ENCODE measurements at regions not wholly inside any gene's neighbourhood (a gene's known extent, or its start where the extent isn't known, plus 50 kb on each side); places are given as distances from the start of the nearest gene placed in this dataset.

- TF ChIP-seq CTCF (IDR thresholded peaks at IDR 0.05) (no peak), POLR2A (IDR thresholded peaks at IDR 0.05) (no peak), EP300 (IDR thresholded peaks at IDR 0.05) (no peak)
- Histone ChIP-seq H3K4me1 (ENCODE audit: insufficient read depth) (no peaks in the 10 kb centered on the region), H3K4me3 (no peak overlapping the region), H3K36me3 (no peaks in the 10 kb centered on the region), H3K27me3 (no peaks in the 10 kb centered on the region), H3K9me3 (no peaks in the 10 kb centered on the region), H3K27ac (no peak overlapping the region)
- intact Hi-C loops (cut with DNase I), result no loop called here
- WGBS, 3 donors, result 78 to 84% (median 81%) methylated on average over 4 of the region's 4 CpGs
- DNase-seq, result no peak
Observed at GRCh38 chr17:71963791-71964190, 157.0 kb upstream of the SOX9 start.

GRCh38 chr17:71964559-71964958 is 156.3 kb upstream of the SOX9 start:
- Histone ChIP-seq H3K9me3 (no peaks in the 10 kb centered on the region), H3K4me1 (ENCODE audit: insufficient read depth) (no peaks in the 10 kb centered on the region), H3K36me3 (no peaks in the 10 kb centered on the region), H3K27ac (no peak overlapping the region), H3K4me3 (no peak overlapping the region), H3K27me3 (no peaks in the 10 kb centered on the region)
- DNase-seq, result no peak
- no peak for TF ChIP-seq CTCF (IDR thresholded peaks at IDR 0.05)
- no peak for TF ChIP-seq POLR2A (IDR thresholded peaks at IDR 0.05)
- TF ChIP-seq EP300 (IDR thresholded peaks at IDR 0.05), result no peak
- intact Hi-C loops (cut with DNase I), result no loop called here
- WGBS, 3 donors, result 8 to 23% (median 9%) methylated on average over 2 of the region's 2 CpGs

GRCh38 chr17:71966055-71966454 is 154.8 kb upstream of the SOX9 start:
- Histone ChIP-seq H3K4me1 (ENCODE audit: insufficient read depth) (no peaks in the 10 kb centered on the region), H3K27me3 (no peaks in the 10 kb centered on the region), H3K9me3 (no peaks in the 10 kb centered on the region), H3K27ac (no peak overlapping the region), H3K4me3 (no peak overlapping the region), H3K36me3 (no peaks in the 10 kb centered on the region)
- TF ChIP-seq EP300 (IDR thresholded peaks at IDR 0.05) (no peak), POLR2A (IDR thresholded peaks at IDR 0.05) (no peak), CTCF (IDR thresholded peaks at IDR 0.05) (no peak)
- DNase-seq, result no peak
- intact Hi-C loops (cut with DNase I), result no loop called here
- WGBS, 3 donors, result 69 to 74% (median 72%) methylated on average over 6 of the region's 6 CpGs

- TF ChIP-seq CTCF (IDR thresholded peaks at IDR 0.05) (no peak), EP300 (IDR thresholded peaks at IDR 0.05) (no peak), POLR2A (IDR thresholded peaks at IDR 0.05) (no peak)
- no peaks in the 10 kb centered on the region for H3K4me1 ChIP-seq (ENCODE audit: insufficient read depth)
Observed at GRCh38 chr17:71966459-71967313, 154.1 kb upstream of the SOX9 start.

More at GRCh38 chr17:71966459-71967313, 154.1 kb upstream of the SOX9 start:
- intact Hi-C loops (cut with DNase I), result no loop called here
- 70 to 79% (median 75%) methylated on average over 13 of the region's 13 CpGs for WGBS, 3 donors
- no peak overlapping the region for H3K4me3 ChIP-seq
- no peak overlapping the region for H3K27ac ChIP-seq
- H3K27me3 ChIP-seq, result no peaks in the 10 kb centered on the region
- DNase-seq, result no peak
- H3K36me3 ChIP-seq, result no peaks in the 10 kb centered on the region
- no peaks in the 10 kb centered on the region for H3K9me3 ChIP-seq

All from ovary (tissue), 7 donors.